HPDE6-E6E7 (cell line): ENCODE measurements at regions not wholly inside any gene's neighbourhood (a gene's known extent, or its start where the extent isn't known, plus 50 kb on each side); places are given as distances from the start of the nearest gene placed in this dataset.
"Not testable (repeated sequence)": the region's sequence is repeated elsewhere in the genome, so short reads cannot be mapped to it uniquely, and the experiment has no call there.

Experiments
- DNase-seq: peaks from one replicate; pipeline ENCODE4 v3.0.0; 2011; ENCODE audit warnings: missing footprints; ENCODE audit errors: extremely low spot score

- no peak for DNase-seq
Observed at GRCh38 chr5:82754759-82755158, 322.4 kb downstream of the TMEM167A start.

- DNase-seq: no peak
Observed at GRCh38 chr5:82754036-82754746, 323.0 kb downstream of the TMEM167A start.

GRCh38 chr5:82753374-82753773 is 323.8 kb downstream of the TMEM167A start:
- no peak for DNase-seq

- DNase-seq: no peak
Observed at GRCh38 chr5:82749461-82749820, 327.8 kb downstream of the TMEM167A start.

GRCh38 chr5:82748688-82749460 is 328.3 kb downstream of the TMEM167A start:
- no peak for DNase-seq

GRCh38 chr5:82747986-82748385 is 329.2 kb downstream of the TMEM167A start:
- DNase-seq: no peak

GRCh38 chr5:82745016-82745415 is 332.2 kb downstream of the TMEM167A start:
- DNase-seq: no peak

GRCh38 chr5:82738681-82739269 is 338.4 kb downstream of the TMEM167A start:
- DNase-seq: no peak

GRCh38 chr5:82735160-82735789 is 341.9 kb downstream of the TMEM167A start:
- peak; percentile 21 for DNase-seq

- no peak for DNase-seq
Observed at GRCh38 chr5:82734347-82734746, 342.8 kb downstream of the TMEM167A start.

- no peak for DNase-seq
Observed at GRCh38 chr5:82730913-82731312, 346.3 kb downstream of the TMEM167A start.

- DNase-seq: no peak
Observed at GRCh38 chr5:82728926-82729702, 348.1 kb downstream of the TMEM167A start.

GRCh38 chr5:82723168-82723567 is 354.0 kb downstream of the TMEM167A start:
- no peak for DNase-seq

GRCh38 chr5:82721087-82721410 is 356.1 kb downstream of the TMEM167A start:
- DNase-seq: no peak

- DNase-seq: no peak
Observed at GRCh38 chr5:82720213-82721086, 356.7 kb downstream of the TMEM167A start.

- DNase-seq: no peak
Observed at GRCh38 chr5:82719368-82719767, 357.8 kb downstream of the TMEM167A start.

- no peak for DNase-seq
Observed at GRCh38 chr5:82717738-82718137, 359.5 kb downstream of the TMEM167A start.

GRCh38 chr5:82714732-82715131 is 362.5 kb downstream of the TMEM167A start:
- not testable (repeated sequence) for DNase-seq

- DNase-seq: no peak
Observed at GRCh38 chr5:82713811-82714210, 363.4 kb downstream of the TMEM167A start.

GRCh38 chr5:82707741-82708140 is 369.5 kb downstream of the TMEM167A start:
- no peak for DNase-seq

GRCh38 chr5:82704381-82704780 is 372.8 kb downstream of the TMEM167A start:
- DNase-seq: no peak
